Lung (tissue), 11 donors: ENCODE measurements at regions not wholly inside any gene's neighbourhood (a gene's known extent, or its start where the extent isn't known, plus 50 kb on each side); places are given as distances from the start of the nearest gene placed in this dataset.

ENCODE experiments used
- ATAC-seq: fragments of 200-7000 bp; cut with Tn5 transposase; one replicate; pipeline ENCODE4 v1.9.1; 2020; ENCODE audit warnings: moderate number of reproducible peaks; ENCODE audit not compliant: insufficient read depth, low FRiP score
- DNase-seq, 3 donors: peaks; one replicate each; pipeline ENCODE4 v3.0.0-alpha.2; 2013 to 2017
- H3K27ac ChIP-seq, 2 donors: one replicate each; pipeline ENCODE4 v1.5.1; 2013; ENCODE audit warnings: mild to moderate bottlenecking in 2 of 2, moderate library complexity in 2 of 2, control low read depth in 1 of 2, inconsistent platforms in 1 of 2, low read depth in 1 of 2, low read length in 1 of 2
- H3K27me3 ChIP-seq, 3 donors: one replicate each; pipeline ENCODE4 v1.5.1; 2013; ENCODE audit warnings: low read length in 2 of 3; ENCODE audit not compliant: control insufficient read depth in 3 of 3, insufficient read depth in 3 of 3
- H3K36me3 ChIP-seq, 4 donors: one replicate each; pipeline ENCODE4 v1.5.1; 2013; ENCODE audit warnings: low read length in 4 of 4, mild to moderate bottlenecking in 1 of 4, moderate library complexity in 1 of 4; ENCODE audit not compliant: control insufficient read depth in 4 of 4, insufficient read depth in 4 of 4
- H3K4me1 ChIP-seq, 5 donors: one replicate each; pipeline ENCODE4 v1.5.1; 2013; ENCODE audit warnings: low read length in 5 of 5, mild to moderate bottlenecking in 2 of 5, moderate library complexity in 1 of 5; ENCODE audit not compliant: control insufficient read depth in 5 of 5, insufficient read depth in 5 of 5
- H3K4me3 ChIP-seq: one replicate; pipeline ENCODE4 v1.5.1; 2013; ENCODE audit warnings: mild to moderate bottlenecking, control low read depth, moderate library complexity
- H3K9ac ChIP-seq, 2 donors: one replicate each; pipeline ENCODE4 v1.5.1; 2013; ENCODE audit warnings: low read length in 2 of 2, control low read depth in 1 of 2; ENCODE audit not compliant: insufficient read depth in 1 of 2
- H3K9me3 ChIP-seq, 4 donors: one replicate each; pipeline ENCODE4 v1.5.1; 2013; ENCODE audit warnings: low read length in 3 of 4, mild to moderate bottlenecking in 1 of 4, moderate library complexity in 1 of 4; ENCODE audit not compliant: control insufficient read depth in 4 of 4, insufficient read depth in 3 of 4
- WGBS, 2 donors: extraction: QIAGEN DNeasy Blood & Tissue Kit; methylation state at CpG; one replicate each; pipeline ENCODE4 v1.1.7; 2013; 5-methylcytosine and 5-hydroxymethylcytosine counted together
- TF ChIP-seq, protein P1 (sequence below): IDR thresholded peaks from 2 replicates; pipeline ENCODE4 v1.5.1; 2012; ENCODE audit warnings: mild to moderate bottlenecking; ENCODE audit errors: control extremely low read depth, extremely low read depth
- donor health status: control.
- donor health status: control.
- donor health status: Bipolar disorder and iron deficiency.
- donor health status: healthy.
- donor health status: DM: yes; HTN: yes; CAD: no.

DNA sequence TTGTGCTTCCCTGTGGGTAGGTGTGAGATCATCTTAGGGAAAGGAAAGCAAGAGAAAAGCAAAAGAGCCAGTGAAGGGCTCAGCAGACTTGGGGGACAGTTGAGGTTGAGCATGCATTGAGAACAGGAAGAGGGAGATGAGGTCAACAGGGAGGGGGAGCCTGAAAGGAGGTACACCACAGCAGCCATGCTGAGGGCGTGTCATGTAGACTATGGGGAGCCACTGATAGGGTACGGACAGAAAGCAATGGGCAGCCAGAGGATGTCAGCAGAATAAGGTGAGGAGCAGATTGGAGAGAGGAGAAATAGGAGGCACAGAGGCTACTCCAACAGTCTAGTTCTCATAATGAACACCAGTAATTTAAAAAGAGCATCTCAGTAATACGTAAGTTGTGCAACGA, 351.1 kb upstream of the HTR1E start:
- Histone ChIP-seq H3K9ac (no peak overlapping the region), H3K36me3 (no peaks in the 10 kb centered on the region)

DNA sequence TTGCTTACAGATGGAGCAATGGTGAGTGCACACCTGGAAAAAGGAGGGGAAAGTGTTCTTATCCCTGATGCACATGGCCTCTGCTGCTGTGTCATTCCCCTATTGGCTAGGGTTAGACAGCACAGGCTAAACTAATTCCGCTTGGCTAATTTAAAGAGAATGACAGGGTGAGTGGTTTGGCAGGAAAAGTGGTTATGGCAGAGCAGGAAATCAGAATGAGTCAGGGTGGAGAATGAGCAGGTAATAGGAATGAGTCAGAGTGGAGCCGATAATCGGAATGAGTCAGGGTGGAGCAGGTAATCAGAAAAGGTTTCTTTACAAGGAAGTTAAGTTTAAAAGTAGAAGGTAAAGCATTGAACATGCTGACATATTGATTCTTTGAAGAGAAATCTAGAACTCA, 355.5 kb upstream of the HTR1E start:
- Histone ChIP-seq H3K4me3 (no peak overlapping the region), H3K9me3 (peaks cover 0 to 14% (median 6%) of the 10 kb centered on the region in 4 donors), H3K4me1 (no peaks in the 10 kb centered on the region), H3K36me3 (no peaks in the 10 kb centered on the region), H3K27ac (no peak overlapping the region), H3K27me3 (no peaks in the 10 kb centered on the region), H3K9ac (no peak overlapping the region)
- no peak for ATAC-seq
- TF ChIP-seq, protein P1, sequence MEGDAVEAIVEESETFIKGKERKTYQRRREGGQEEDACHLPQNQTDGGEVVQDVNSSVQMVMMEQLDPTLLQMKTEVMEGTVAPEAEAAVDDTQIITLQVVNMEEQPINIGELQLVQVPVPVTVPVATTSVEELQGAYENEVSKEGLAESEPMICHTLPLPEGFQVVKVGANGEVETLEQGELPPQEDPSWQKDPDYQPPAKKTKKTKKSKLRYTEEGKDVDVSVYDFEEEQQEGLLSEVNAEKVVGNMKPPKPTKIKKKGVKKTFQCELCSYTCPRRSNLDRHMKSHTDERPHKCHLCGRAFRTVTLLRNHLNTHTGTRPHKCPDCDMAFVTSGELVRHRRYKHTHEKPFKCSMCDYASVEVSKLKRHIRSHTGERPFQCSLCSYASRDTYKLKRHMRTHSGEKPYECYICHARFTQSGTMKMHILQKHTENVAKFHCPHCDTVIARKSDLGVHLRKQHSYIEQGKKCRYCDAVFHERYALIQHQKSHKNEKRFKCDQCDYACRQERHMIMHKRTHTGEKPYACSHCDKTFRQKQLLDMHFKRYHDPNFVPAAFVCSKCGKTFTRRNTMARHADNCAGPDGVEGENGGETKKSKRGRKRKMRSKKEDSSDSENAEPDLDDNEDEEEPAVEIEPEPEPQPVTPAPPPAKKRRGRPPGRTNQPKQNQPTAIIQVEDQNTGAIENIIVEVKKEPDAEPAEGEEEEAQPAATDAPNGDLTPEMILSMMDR = no peak
- DNase-seq = no peak
- WGBS, 2 donors = 75 to 95% methylated on average over 3 of the region's 3 CpGs

More for the DNA sequence above, 351.1 kb upstream of the HTR1E start:
- TF ChIP-seq, protein P1 = no peak
- peaks cover 0 to 14% (median 6%) of the 10 kb centered on the region in 4 donors for H3K9me3 ChIP-seq
- DNase-seq (no peak), ATAC-seq (no peak)
- no peaks in the 10 kb centered on the region for H3K4me1 ChIP-seq
- no peak overlapping the region for H3K27ac ChIP-seq
- no peaks in the 10 kb centered on the region for H3K27me3 ChIP-seq
- WGBS, 2 donors = 91 to 96% methylated on average over 4 of the region's 4 CpGs
- H3K4me3 ChIP-seq = no peak overlapping the region

- Histone ChIP-seq H3K4me3 (no peak overlapping the region), H3K27me3 (no peaks in the 10 kb centered on the region), H3K9me3 (peaks cover 0 to 9% (median under 1%) of the 10 kb centered on the region in 4 donors), H3K4me1 (no peaks in the 10 kb centered on the region), H3K36me3 (no peaks in the 10 kb centered on the region), H3K27ac (no peak overlapping the region), H3K9ac (no peak overlapping the region)
- ATAC-seq = no peak
- no peak for DNase-seq
- TF ChIP-seq, protein P1 = no peak
- WGBS, 2 donors = 78 to 90% methylated on average over 1 of the region's 1 CpG
These were observed 374.1 kb upstream of the HTR1E start for GRCh38 chr6:86563197-86563596.

DNA sequence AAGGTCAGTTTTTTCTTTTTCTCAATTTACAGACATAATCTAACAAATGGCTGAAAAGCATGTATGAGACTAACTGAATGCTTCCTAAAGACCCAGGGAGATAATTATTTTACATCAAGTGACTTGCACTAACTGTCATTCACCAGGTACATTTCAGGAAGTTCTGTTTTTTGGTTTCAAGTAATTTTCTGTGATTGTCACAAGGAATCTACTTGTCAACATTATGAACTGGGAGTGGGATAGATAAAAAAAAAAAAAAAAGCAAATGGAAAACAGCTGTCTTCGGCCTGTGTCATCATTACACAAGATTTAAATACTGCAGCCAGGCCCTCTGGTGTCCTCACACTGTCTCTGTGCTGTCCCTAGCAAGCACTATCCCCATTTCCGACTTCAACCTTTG, 379.0 kb upstream of the HTR1E start:
- no peaks in the 10 kb centered on the region for H3K36me3 ChIP-seq
- H3K9ac ChIP-seq = no peak overlapping the region
- H3K4me3 ChIP-seq = no peak overlapping the region
- TF ChIP-seq, protein P1 = no peak
- peak in 1 of 3 donors; percentile 3 for DNase-seq
- peaks cover 0 to 7% (median 0%) of the 10 kb centered on the region in 4 donors for H3K9me3 ChIP-seq
- H3K27me3 ChIP-seq = no peaks in the 10 kb centered on the region
- no peaks in the 10 kb centered on the region for H3K4me1 ChIP-seq
- H3K27ac ChIP-seq = no peak overlapping the region
- WGBS, 2 donors = 59 to 71% methylated on average over 2 of the region's 2 CpGs
- ATAC-seq = no peak
